ENCODE measurements at regions not wholly inside any gene's neighbourhood (a gene's known extent, or its start where the extent isn't known, plus 50 kb on each side); places are given as distances from the start of the nearest gene placed in this dataset.

GRCh38 chr11:70876685-70877084 lies 375.7 kb downstream of the SHANK2 start (continued):
- TF ChIP-seq SIX5 (IDR thresholded peaks at IDR 0.05; ENCODE audit: borderline replicate concordance in 1 of 2, insufficient read depth in 1 of 2, low read depth in 1 of 2, low read length in 2 of 2) (no peak), ZNF589 (CRISPR knock-in tag; IDR thresholded peaks at IDR 0.05; ENCODE audit: low read depth) (no peak), RCOR1 (IDR thresholded peaks at IDR 0.05; ENCODE audit: borderline replicate concordance in 1 of 2, low read depth in 2 of 2, low read length in 2 of 2) (no peak)

GRCh38 chr11:70877151-70877550 lies 375.2 kb downstream of the SHANK2 start:
- no peak for DNase-seq (ENCODE audit: extremely low read depth in 1 of 4, low spot score in 3 of 4)
- no peaks in the 10 kb centered on the region for H3K9me3 ChIP-seq (replicated peaks; ENCODE audit: control insufficient read depth, insufficient read depth, low read depth, low read length)
- intact Hi-C loops (cut with micrococcal nuclease): no loop called here
- H3K9me1 ChIP-seq (ENCODE audit: control insufficient read depth, insufficient read depth, low read length): no peaks in the 10 kb centered on the region
- no peaks in the 10 kb centered on the region for H3K4me1 ChIP-seq (replicated peaks in 1 of 2; ENCODE audit: control insufficient read depth in 2 of 2, insufficient read depth in 2 of 2, low read length in 2 of 2)
- H3K79me2 ChIP-seq (ENCODE audit: control insufficient read depth, insufficient read depth, low read length): no peaks in the 10 kb centered on the region
- H3K4me2 ChIP-seq (ENCODE audit: insufficient read depth, low read length): no peak overlapping the region
- H3K9ac ChIP-seq (ENCODE audit: insufficient read depth in 1 of 2, low read depth in 2 of 2, low read length in 2 of 2): no peak overlapping the region
- no peak overlapping the region for H2AFZ ChIP-seq (ENCODE audit: low read depth, low read length)
- TF ChIP-seq DDX20 (tag; IDR thresholded peaks at IDR 0.05; ENCODE audit: low read depth) (no peak), NR4A1 (CRISPR knock-in tag; IDR thresholded peaks at IDR 0.05) (no peak), NR4A1 (tag; IDR thresholded peaks at IDR 0.05) (no peak)
- H3K36me3 ChIP-seq (ENCODE audit: control insufficient read depth, insufficient read depth, low read length): no peaks in the 10 kb centered on the region
- 0% methylated on average over 12 of the region's 12 CpGs for WGBS (ENCODE audit: insufficient coverage, low coverage, missing lambda C conversion rate)
- CTCF ChIA-PET (ENCODE audit: low intra/inter-chr PET ratio): no interaction called here
- ATAC-seq: no peak
- no peak for FAIRE-seq
- H3K4me3 ChIP-seq: no peak overlapping the region
- peaks cover 5 to 40% of the 10 kb centered on the region in 2 experiments; a peak in 3 of 5 replicates for H3K27me3 ChIP-seq (ENCODE audit: control insufficient read depth in 2 of 2, insufficient read depth in 2 of 2, low read length in 2 of 2)
- in situ Hi-C loops (cut with MboI): no loop called here
- H3K27ac ChIP-seq (ENCODE audit: extremely low read depth, low read depth, low read length): no peak overlapping the region
- POLR2A ChIA-PET: no interaction called here
- no TSS peak for BruUV-seq (replicated peaks)
- H4K20me1 ChIP-seq (replicated peaks; ENCODE audit: control insufficient read depth, insufficient read depth, low read length): no peaks in the 10 kb centered on the region; the same call in 1 of the 2 replicates

Measured in K562 (cell line).